SK-N-MC (cell line): ENCODE measurements at regions not wholly inside any gene's neighbourhood (a gene's known extent, or its start where the extent isn't known, plus 50 kb on each side); places are given as distances from the start of the nearest gene placed in this dataset.

Experiments used
- EZH2 ChIP-seq: fragments of 200-600 bp; sonication (generic); IDR thresholded peaks from one replicate; pipeline ENCODE4 v1.6.1; 2017; ENCODE audit warnings: antibody characterized with exemption
- FOXP2 ChIP-seq: optimal IDR thresholded peaks from 2 replicates; pipeline ENCODE3; 2011; ENCODE audit warnings: mild to moderate bottlenecking, moderate library complexity; ENCODE audit not compliant: insufficient read depth; ENCODE audit errors: extremely low read length, control extremely low read depth
- POLR2AphosphoS5 ChIP-seq: IDR thresholded peaks from 2 replicates; pipeline ENCODE4 v1.6.1; 2012; ENCODE audit warnings: mild to moderate bottlenecking, low read depth, low read length, borderline replicate concordance

- TF ChIP-seq EZH2 (no peak), POLR2AphosphoS5 (no peak), FOXP2 (no peak)
Measured at GRCh38 chr2:9741110-9741509, 102.2 kb upstream of the TAF1B start.
